Neural cell (in vitro differentiated cells): ENCODE measurements at regions not wholly inside any gene's neighbourhood (a gene's known extent, or its start where the extent isn't known, plus 50 kb on each side); places are given as distances from the start of the nearest gene placed in this dataset.

ENCODE experiments used
- H2AFZ ChIP-seq: fragments of 200-600, 300-800 bp; sonication (generic), shearing (Covaris generic); 2 replicates; pipeline ENCODE4 v1.6.0; 2014; ENCODE audit warnings: low read depth, mild to moderate bottlenecking, antibody characterized with exemption, low read length, moderate library complexity
- H3F3A ChIP-seq: fragments of 200-600 bp; shearing (Covaris generic); 2 replicates; pipeline ENCODE4 v1.6.1; 2016; ENCODE audit warnings: mild to moderate bottlenecking, moderate library complexity, mixed read lengths, antibody characterized with exemption, low read length; ENCODE audit not compliant: insufficient read depth, poor library complexity, severe bottlenecking
- H3K27ac ChIP-seq: fragments of 200-600, 300-800 bp; sonication (generic), shearing (Covaris generic); 2 replicates; pipeline ENCODE4 v1.5.1; 2014; ENCODE audit warnings: mild to moderate bottlenecking, low read length, moderate library complexity
- H3K27me3 ChIP-seq: fragments of 300-800, 200-600 bp; sonication (generic), shearing (Covaris generic); 2 replicates; pipeline ENCODE4 v1.6.0; 2014; ENCODE audit warnings: mild to moderate bottlenecking, low read depth, low read length, moderate library complexity; ENCODE audit not compliant: insufficient read depth
- H3K36me3 ChIP-seq: fragments of 300-800, 200-600 bp; sonication (generic), shearing (Covaris generic); 2 replicates; pipeline ENCODE4 v1.5.1; 2014; ENCODE audit warnings: mild to moderate bottlenecking, antibody characterized with exemption, low read length, moderate library complexity; ENCODE audit not compliant: insufficient read depth
- H3K4me2 ChIP-seq: fragments of 300-800, 200-600 bp; sonication (generic), shearing (Covaris generic); 2 replicates; pipeline ENCODE4 v1.6.0; 2014; ENCODE audit warnings: mild to moderate bottlenecking, low read length
- H3K4me3 ChIP-seq: fragments of 300-800, 200-600 bp; sonication (generic), shearing (Covaris generic); 2 replicates; pipeline ENCODE4 v1.5.1; 2014; ENCODE audit warnings: mild to moderate bottlenecking, low read length, moderate library complexity
- H3K79me2 ChIP-seq: fragments of 200-600 bp; shearing (Covaris generic); replicated peaks from 2 replicates; pipeline ENCODE4 v1.6.0; 2014; ENCODE audit warnings: mild to moderate bottlenecking, low read length, moderate library complexity; ENCODE audit not compliant: insufficient read depth
- H3K9ac ChIP-seq: fragments of 300-800, 200-600 bp; sonication (generic), shearing (Covaris generic); 2 replicates; pipeline ENCODE4 v1.6.1; 2016; ENCODE audit warnings: mild to moderate bottlenecking, low read length, mixed read lengths
- H3K9me2 ChIP-seq: fragments of 200-600 bp; shearing (Covaris generic); 2 replicates; pipeline ENCODE4 v1.6.1; 2016; ENCODE audit warnings: mild to moderate bottlenecking, low read length, mixed read lengths; ENCODE audit not compliant: insufficient read depth
- H3K9me3 ChIP-seq: fragments of 200-600, 300-800 bp; sonication (generic), shearing (Covaris generic); 2 replicates; pipeline ENCODE4 v1.6.1; 2016; ENCODE audit warnings: mild to moderate bottlenecking, mixed run types, low read length, moderate library complexity, mixed read lengths
- H4K20me1 ChIP-seq: fragments of 200-600 bp; shearing (Covaris generic); 2 replicates; pipeline ENCODE4 v1.6.1; 2016; ENCODE audit warnings: mild to moderate bottlenecking, mixed run types; ENCODE audit not compliant: insufficient read depth
- CTCF ChIP-seq: fragments of 450-650 bp; IDR thresholded peaks from 2 replicates; pipeline ENCODE4 v1.5.1; 2014; ENCODE audit warnings: antibody characterized with exemption, mild to moderate bottlenecking, moderate library complexity; ENCODE audit not compliant: poor library complexity, severe bottlenecking
- EP300 ChIP-seq: fragments of 450-650 bp; conservative IDR thresholded peaks from 2 replicates; pipeline ENCODE4 v1.6.1; 2014; ENCODE audit warnings: antibody characterized with exemption, mild to moderate bottlenecking, moderate library complexity; ENCODE audit not compliant: poor library complexity, severe bottlenecking
- EZH2 ChIP-seq: fragments of 200-600, 300-800 bp; shearing (Covaris generic), sonication (generic); IDR thresholded peaks from 2 replicates; pipeline ENCODE4 v1.6.1; 2014; ENCODE audit warnings: antibody characterized with exemption, low read length, borderline replicate concordance, mild to moderate bottlenecking; ENCODE audit not compliant: insufficient read depth, poor library complexity, severe bottlenecking
- MXI1 ChIP-seq: fragments of 450-650 bp; conservative IDR thresholded peaks from 2 replicates; pipeline ENCODE4 v1.6.1; 2014; ENCODE audit warnings: antibody characterized with exemption, mild to moderate bottlenecking; ENCODE audit not compliant: poor library complexity, severe bottlenecking
- POLR2AphosphoS5 ChIP-seq: IDR thresholded peaks from 2 replicates; pipeline ENCODE4 v1.6.1; 2012
- RAD21 ChIP-seq: fragments of 450-650 bp; conservative IDR thresholded peaks from 2 replicates; pipeline ENCODE4 v1.6.1; 2014; ENCODE audit warnings: antibody characterized with exemption, mild to moderate bottlenecking, moderate library complexity
- REST ChIP-seq: IDR thresholded peaks from 2 replicates; pipeline ENCODE4 v1.6.1; 2012; ENCODE audit warnings: borderline replicate concordance
- SMC3 ChIP-seq: fragments of 450-650 bp; conservative IDR thresholded peaks from 2 replicates; pipeline ENCODE4 v1.6.1; 2014; ENCODE audit warnings: antibody characterized with exemption, mild to moderate bottlenecking, moderate library complexity; ENCODE audit not compliant: poor library complexity
- TAF1 ChIP-seq: IDR thresholded peaks from 2 replicates; pipeline ENCODE4 v1.6.1; 2012; ENCODE audit warnings: low read depth

GRCh38 chr5:67969176-67969575, 246.4 kb upstream of the PIK3R1 start:
- Histone ChIP-seq H3K9me2 (no peaks in the 10 kb centered on the region), H3F3A (no peaks in the 10 kb centered on the region), H3K4me3 (no peak overlapping the region), H3K27me3 (no peaks in the 10 kb centered on the region), H3K9ac (no peak overlapping the region), H3K36me3 (no peaks in the 10 kb centered on the region), H2AFZ (no peak overlapping the region), H3K79me2 (no peaks in the 10 kb centered on the region), H3K27ac (no peak overlapping the region), H4K20me1 (no peaks in the 10 kb centered on the region), H3K9me3 (no peaks in the 10 kb centered on the region), H3K4me2 (no peak overlapping the region)
- no peak for TF ChIP-seq EP300
- TF ChIP-seq CTCF: no peak
- no peak for TF ChIP-seq MXI1
- TF ChIP-seq RAD21: no peak
- no peak for TF ChIP-seq SMC3

- no peaks in the 10 kb centered on the region for H3K27me3 ChIP-seq
- no peak overlapping the region for H2AFZ ChIP-seq
- H3K9me3 ChIP-seq: no peaks in the 10 kb centered on the region
- H3K79me2 ChIP-seq: no peaks in the 10 kb centered on the region
- TF ChIP-seq MXI1 (no peak), REST (no peak), POLR2AphosphoS5 (no peak), RAD21 (no peak), EZH2 (no peak), TAF1 (no peak), EP300 (no peak)
- no peak overlapping the region for H3K4me3 ChIP-seq
- H4K20me1 ChIP-seq: no peaks in the 10 kb centered on the region
- H3K4me2 ChIP-seq: no peak overlapping the region
- H3K36me3 ChIP-seq: no peaks in the 10 kb centered on the region
- H3F3A ChIP-seq: no peaks in the 10 kb centered on the region
- no peak overlapping the region for H3K9ac ChIP-seq
- no peaks in the 10 kb centered on the region for H3K9me2 ChIP-seq
- no peak overlapping the region for H3K27ac ChIP-seq
Measured at GRCh38 chr5:67966712-67967111, 248.8 kb upstream of the PIK3R1 start.

- Histone ChIP-seq H3K79me2 (no peaks in the 10 kb centered on the region), H3K27me3 (no peaks in the 10 kb centered on the region), H3F3A (no peaks in the 10 kb centered on the region), H3K4me3 (no peak overlapping the region), H4K20me1 (no peaks in the 10 kb centered on the region), H3K9me3 (no peaks in the 10 kb centered on the region), H2AFZ (no peak overlapping the region), H3K9me2 (no peaks in the 10 kb centered on the region), H3K27ac (no peak overlapping the region), H3K36me3 (no peaks in the 10 kb centered on the region), H3K4me2 (no peak overlapping the region), H3K9ac (no peak overlapping the region)
- TF ChIP-seq POLR2AphosphoS5: no peak
- no peak for TF ChIP-seq RAD21
- TF ChIP-seq REST: no peak
- TF ChIP-seq TAF1: no peak
- TF ChIP-seq EZH2: no peak
- TF ChIP-seq EP300: no peak
- no peak for TF ChIP-seq CTCF
- no peak for TF ChIP-seq SMC3
- no peak for TF ChIP-seq MXI1
Measured at GRCh38 chr5:67964619-67965018, 250.9 kb upstream of the PIK3R1 start.
